Ramos (cell line): ENCODE measurements at regions not wholly inside any gene's neighbourhood (a gene's known extent, or its start where the extent isn't known, plus 50 kb on each side); places are given as distances from the start of the nearest gene placed in this dataset.

Experiments used
- in situ Hi-C: fragments of 300-500 bp; cut with MboI; formaldehyde crosslinking; loops from one replicate; pipeline ENCODE4 v1.14.3; 2022; ENCODE audit warnings: low sequenced_read_pairs; ENCODE audit not compliant: unreplicated experiment

DNA sequence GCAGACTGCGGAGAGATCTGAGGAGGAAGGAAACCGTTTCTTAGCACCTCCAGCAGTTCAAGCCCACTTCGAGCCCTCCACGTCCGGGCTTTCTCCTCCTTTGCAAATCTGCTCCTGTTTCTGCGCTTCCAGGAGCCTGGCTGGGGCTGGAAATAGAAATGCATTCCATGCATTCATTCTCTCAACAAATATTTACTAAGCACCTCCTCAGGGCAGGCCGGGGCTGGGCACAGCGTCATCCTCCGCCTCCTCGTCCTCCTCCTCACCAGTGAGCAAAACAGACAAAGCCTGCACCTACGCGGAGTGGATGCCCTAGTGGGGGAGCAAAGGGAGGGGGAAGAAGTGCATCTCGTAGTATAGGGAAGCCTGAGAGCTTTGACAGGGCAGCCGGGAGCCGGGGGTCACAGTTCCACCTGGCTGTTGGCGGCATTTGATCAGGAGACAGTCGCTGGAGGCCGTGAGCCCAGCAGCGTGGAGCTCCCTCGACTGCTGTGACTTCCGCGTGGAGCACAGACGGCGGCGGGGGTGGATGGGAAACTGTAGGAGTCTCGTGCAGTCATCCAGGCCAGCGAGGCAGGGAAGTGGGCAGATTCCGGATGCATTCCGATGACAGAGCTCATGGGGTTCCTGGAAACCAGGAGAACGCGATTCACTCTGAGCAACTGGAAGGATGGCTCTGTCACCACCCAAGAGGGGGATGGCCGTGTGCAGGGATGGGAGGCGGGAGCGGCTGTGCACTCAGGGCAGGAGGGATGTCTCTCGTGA lies 93.5 kb downstream of the SIK1 start:
- in situ Hi-C loops, result no loop called here

DNA sequence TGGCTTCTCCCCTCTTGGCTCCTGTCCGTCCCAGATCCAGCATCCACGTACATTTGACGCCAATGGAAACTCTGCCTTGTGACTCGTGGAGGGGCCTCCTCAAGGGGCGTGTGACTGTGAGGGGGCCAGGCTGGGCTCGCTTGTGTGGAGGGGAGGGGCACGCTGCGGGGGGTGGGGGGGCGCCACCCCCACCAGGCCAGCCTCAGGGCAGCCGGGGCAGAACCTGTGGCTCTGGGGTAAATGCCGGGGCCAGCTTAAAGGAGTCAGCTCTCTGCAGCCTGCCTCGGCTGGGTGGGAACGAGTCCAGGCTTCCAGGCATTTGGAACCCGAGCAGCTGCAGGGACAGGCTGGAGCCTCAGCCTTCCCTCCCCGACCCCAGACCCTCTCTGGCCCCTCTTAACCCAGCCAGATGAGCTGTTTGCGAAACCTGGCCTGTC lies 94.1 kb downstream of the SIK1 start:
- in situ Hi-C loops, result no loop called here

DNA sequence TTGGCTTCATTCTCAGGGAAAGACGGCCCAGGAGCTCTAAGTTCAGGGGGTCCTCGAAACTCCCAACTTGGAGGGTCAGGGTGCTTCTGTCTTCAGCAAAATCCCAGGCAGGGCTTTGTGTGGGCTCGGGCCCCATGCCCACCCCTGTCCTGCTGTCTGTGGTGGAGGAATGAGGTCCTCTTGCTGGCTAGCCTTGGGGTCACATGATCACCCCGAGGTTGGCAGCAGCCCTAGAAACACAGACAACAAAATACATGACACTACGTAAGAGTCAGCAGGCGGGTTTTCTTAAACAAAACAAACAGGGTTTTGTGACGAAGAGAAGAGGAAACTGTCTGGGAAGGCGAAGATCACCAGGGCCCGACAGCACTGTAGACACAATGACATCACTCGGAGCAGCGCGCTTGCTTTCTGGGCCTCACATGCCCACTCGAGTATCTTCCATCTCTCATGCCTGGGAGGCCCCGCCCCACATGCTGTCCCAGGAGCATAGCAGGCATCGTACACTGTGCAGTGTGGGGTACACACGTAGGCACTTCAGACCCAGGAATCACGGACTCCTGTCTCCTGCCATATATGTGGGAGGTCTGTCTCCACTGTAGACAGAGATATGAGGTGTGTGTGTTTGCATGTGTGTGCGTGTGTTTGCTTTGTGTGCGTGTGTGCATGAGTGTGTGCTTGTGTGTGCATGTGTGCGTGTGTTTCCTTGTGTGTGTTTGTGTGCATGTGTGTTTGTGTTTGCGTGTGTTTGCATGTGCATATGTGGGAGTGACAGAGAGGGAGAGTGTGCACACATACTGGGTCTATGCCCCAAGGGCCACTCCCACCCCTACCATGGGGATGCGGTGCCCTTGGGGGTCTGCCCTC lies 94.7 kb downstream of the SIK1 start:
- in situ Hi-C loops, result no loop called here

DNA sequence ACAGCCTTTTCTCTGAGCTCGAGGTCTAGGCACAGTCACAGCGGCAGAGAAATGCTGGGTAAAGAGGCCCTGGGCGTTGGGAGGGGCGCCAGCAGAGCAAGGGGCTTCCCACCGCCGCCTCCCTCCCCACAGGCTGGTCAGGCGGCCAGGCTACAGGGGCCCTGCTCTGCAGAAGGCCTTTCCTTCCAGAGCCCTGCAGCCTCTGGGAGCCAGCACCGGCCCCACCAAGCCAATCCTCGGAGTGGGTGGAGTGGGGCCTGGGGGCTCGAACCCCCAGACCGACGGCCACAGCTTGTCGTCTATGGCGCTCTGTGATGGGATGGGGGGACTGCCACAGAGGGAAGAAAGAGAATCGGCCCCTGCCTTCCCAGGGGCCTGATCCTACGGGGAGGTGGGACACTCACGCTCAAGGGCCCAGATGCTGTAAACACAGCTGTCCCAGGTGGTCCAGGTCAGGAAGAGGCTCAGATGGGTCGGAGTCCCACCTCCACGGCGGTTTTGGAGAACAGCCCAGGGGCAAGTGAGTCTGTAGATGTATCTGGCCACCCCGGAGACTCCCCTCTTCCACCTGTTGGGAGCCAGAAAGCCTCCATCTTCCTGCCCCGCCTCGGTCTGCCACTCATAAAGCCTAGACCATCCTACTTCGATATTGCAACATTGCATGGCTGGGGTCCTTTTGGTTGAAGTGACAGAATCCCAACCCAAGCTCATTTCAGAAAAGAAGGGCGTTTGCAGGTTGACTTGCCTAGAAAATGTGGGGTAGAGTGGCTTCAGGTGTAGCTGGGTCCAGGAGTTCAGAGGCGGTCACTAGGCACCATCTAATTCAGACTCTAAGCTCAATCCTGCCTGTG lies 95.6 kb downstream of the SIK1 start:
- in situ Hi-C loops, result no loop called here

DNA sequence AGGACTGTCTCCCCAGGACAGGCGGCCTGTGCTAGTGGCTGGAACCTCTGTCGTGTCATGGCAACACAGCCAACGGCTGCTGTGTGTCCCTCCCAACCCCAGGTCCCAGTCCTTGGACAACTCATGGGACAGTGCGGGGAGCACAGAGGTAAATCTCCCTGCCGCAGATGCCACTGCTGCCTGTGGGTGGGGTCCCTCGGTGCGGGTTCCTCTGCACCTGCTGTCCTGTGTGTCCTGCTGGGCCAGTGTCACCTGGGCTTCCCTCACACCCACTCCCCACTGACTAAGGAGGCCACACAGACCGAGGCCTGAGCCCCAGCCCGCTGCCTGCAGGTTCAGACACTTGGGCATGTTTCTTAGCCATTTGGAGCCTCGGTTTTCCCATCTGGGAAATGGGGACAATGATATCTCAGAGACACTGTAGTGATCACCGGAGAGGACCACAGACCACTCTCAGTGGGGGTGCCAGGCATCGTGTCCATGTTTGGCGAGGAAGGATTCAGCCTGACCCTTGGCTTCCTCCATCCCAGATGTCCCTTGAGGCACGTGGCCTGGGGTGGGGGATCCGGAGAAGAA lies 96.5 kb downstream of the SIK1 start:
- in situ Hi-C loops, result no loop called here

DNA sequence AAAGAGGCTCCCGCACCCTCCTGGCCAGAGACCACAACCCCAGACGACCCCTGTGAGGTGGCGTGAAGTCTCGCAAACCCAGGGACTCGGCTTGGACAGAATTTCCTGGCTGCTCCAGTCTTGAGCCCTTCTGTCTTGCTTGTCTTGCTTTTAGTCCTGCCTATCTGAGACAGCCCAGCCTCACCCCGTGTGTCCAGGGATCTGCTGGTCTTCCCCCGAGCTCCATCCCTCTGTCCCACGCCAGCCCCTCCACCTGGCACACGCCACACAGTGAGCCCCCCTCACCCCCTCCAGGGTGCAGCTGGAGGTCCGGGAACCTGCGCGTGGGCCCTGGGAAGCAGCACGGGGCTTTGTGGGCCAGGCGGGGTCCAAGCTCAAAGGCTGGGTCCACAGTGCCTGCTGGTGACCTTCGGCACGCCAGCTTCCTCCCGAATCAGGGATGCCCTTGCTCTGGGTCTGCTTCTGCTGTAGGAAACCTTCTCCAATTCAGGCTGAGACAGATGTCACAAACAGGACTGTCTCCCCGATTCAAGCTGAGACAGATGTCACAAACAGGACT lies 97.1 kb downstream of the SIK1 start:
- in situ Hi-C loops, result loop anchor here (10.0 kb wide), 1 partner anchor 315 kb away; no protein-coding TSS in a partner anchor

DNA sequence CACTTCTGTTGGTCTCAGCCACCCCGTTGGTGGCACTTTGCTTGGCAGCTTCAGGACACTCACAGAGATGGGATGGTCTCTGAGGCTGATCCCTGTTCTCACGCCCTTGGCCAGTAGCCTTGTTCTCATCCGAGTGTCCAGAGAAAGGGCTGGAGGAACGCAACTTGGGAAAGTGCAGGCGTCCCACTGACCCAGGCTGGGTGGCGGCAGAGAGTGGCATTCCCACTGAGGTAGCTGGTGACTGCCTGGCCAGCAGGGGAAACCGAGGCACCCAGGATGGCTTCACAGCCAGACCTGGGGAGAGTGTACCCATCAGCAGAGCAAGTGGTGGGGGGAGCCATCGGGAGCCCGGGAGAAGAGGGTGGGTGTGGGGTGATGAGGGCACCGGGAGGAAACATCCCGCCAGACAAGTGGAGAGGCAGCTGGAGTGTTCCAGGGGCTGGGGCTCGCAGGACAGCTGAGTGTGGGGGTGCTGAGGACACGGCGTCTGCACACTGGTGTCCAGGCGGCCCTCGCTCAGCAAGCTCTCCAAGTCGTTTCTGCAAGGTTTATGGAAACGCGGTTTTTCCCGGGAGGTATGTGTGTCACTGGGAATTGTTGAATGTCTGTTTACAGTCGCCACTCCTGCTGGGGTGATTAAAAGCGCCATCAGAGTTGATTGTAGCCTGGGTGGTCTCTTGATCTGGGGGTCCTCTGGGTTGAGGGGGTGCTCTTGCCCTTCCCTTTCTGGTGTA lies 97.8 kb downstream of the SIK1 start:
- in situ Hi-C loops, result loop anchor here (10.0 kb wide), 1 partner anchor 316 kb away; no protein-coding TSS in a partner anchor

DNA sequence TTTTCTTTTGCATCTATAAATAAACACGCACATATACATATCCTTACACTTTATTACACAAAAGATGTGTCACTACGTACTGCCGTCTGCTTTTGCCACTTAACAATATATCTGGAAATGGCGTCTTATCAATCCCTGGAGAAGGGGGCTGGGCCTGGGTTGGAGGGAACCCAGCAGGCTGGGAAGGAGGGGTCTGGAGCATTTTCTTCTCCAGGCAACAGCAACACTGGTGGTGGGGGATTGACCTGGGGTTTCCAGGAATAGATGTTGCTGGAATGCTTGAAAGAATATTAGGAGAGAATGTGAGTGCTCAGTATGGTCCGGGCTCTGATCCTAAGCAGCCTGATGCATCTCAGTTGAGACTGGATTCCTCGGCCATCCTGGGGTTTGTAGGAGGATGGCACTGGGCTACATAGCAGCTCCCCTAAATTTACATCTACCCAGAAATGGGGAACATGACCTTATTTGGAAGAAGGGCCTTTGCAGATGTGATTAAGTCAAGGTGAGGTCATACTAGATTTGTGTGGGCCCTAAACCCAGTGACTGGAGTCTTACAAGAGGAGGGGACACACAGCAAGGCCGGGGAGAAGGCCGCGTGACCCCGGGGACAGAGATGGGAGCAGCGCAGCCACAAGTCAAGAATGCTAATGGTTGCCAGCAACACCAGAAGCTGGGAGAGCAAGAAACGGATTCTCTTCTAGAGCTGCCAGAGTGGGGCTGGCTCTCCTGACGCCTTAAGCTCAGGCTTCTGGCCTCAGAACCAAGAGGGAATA lies 98.6 kb downstream of the SIK1 start:
- in situ Hi-C loops, result loop anchor here (10.0 kb wide), 1 partner anchor 316 kb away; no protein-coding TSS in a partner anchor

DNA sequence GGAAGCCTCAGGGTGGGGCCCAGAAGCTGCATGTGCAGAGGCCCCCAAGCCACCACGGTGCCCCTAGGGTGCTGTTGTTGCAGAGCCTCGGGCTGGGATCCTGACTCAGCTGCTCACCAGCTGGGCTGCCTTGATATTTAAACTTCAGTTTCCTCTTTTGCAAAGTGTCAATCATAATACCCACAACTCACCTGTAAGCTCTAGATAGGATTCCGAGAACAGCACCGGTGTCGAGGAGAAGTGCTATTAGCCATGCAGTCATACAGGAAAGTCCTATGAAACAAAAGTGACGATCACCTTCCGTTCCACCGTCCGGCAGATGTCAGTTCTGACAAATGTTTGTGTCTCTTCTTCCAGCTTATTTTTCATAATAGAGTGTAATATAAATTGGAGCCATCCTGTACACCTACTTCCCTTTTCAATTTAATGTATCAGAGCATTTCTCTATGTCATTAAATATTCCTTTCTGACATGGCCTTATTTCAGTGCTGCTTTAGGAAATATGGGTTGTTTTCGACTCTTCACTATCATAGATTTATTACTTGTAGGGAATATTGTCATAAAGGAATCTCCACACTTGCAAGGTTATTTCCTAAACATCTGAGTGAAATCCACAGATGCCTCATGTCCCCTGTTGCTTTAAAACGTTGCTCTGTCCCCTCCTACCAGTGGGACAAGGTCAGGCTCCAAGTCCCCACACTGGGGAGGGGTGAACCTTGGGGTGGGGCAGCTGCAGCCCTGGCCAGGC lies 100.8 kb downstream of the SIK1 start:
- in situ Hi-C loops, result loop anchor here (10.0 kb wide), 1 partner anchor 319 kb away; no protein-coding TSS in a partner anchor

DNA sequence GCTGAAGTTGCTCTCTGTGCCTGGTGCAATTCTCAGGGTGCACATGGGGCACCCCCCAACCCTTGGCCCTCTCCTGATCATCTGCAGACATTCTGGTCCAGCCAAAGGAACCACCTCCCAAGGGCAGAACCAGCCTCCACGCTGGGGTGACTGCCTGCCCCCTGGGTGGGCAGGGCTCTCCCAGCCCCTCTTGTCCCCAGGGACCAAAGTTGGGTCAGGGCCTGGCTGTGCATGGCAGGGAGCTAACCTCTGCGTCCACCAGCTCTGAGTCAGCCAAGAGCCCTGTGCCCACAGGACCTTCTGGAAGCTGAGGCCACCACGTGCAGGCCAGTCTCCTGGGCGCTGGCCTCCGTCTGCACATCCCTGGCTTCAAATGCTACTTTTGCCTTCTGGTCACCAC lies 101.9 kb downstream of the SIK1 start:
- in situ Hi-C loops, result loop anchor here (10.0 kb wide), 1 partner anchor 320 kb away; no protein-coding TSS in a partner anchor

DNA sequence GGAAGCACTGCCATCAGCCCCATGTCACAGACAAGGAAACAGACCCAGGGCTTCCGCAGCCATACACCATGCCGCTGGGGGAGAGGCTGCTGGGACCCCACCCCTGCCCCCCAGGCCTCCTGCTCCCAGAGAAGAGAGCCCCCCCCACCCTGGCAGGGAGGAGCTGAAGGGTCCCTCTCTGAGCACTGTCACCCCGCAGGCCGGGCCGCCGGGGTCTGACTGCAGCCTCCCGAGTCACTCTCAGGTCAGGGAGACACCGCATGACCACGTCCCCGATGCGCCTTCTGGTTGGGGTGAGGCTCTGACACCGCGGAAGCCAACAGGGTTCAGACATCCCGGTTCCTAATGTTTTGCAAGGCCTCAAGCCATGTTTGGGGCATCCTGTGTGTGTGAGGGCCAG lies 102.3 kb downstream of the SIK1 start:
- in situ Hi-C loops, result loop anchor here (10.0 kb wide), 1 partner anchor 320 kb away; no protein-coding TSS in a partner anchor

DNA sequence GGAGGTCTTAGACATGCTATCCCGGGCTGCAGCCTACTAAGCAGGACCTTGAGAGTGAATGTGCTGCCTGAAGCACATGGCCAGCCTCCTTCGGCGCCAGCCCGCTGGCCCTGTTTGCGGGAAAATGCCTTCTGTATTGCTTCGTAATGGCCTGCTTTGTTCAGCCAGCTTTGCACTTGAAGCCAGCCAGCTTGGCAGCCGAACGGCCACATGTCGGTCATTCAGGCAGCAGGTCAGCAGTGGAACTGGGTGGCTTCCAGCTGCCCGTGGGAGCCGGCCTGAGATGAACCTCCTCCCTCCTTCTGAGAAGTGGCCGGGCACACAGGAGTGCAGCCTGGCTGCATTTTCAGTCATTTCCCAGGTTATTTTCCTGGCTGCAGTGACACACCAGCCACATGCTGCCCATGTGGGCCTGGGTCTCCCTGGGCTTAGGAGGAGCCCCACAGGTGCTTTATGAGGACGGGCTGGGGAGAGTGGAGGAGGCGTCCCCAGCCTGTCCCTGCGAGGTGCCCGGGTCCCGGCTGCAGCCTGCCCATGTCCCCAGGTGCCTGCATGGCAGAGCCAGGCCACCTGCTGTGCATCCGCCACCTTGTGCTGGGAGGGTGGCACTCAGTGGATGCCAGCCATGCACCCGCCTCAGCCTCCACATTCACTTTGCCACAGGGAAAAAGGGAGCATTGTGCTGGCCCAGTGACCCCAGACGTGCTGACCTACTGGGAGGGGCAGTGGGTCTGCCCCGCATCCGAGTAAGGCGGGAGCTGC lies 103.5 kb downstream of the SIK1 start:
- in situ Hi-C loops, result loop anchor here (10.0 kb wide), 1 partner anchor 321 kb away; no protein-coding TSS in a partner anchor

DNA sequence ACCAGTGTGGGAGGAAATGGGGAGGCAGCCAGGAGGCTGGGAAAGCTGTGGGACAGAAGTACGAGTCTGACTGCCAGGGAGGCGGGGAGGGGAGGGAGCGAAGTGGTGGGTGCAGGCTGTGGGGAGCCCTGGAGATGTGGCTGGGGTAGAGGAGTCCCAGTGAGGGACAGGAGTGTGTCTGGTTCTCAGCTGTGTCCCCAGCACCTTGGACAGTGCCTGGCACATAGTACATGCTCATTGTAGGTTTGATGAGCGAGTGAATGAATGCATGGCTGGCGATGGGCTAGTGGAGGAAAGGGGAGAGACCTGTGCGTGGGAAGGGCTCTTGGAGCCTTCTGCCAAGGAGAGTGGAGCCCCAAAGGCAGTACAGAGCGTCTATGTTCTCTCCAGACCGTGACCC lies 104.1 kb downstream of the SIK1 start:
- in situ Hi-C loops, result loop anchor here (10.0 kb wide), 1 partner anchor 322 kb away; no protein-coding TSS in a partner anchor

DNA sequence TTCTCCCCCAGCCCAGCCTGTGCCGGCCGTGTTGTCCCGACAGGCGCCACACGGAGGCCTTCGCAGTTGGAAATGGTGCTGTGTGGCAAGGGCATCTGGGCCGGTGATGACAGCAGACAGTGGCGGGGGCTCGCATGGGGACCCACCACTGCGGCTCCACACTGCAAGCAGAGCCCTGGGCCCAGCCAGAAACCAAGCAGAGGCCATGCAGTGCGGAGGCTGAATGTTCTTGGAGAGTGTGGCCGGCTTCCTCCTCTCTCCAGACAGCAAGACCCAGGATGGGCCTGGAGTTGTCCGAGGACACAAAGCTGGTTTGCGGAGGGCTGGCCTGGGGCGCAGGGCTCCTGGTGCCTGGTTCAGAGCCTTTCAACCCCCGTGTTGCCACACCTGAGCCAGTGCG lies 104.6 kb downstream of the SIK1 start:
- in situ Hi-C loops, result loop anchor here (10.0 kb wide), 1 partner anchor 322 kb away; no protein-coding TSS in a partner anchor

DNA sequence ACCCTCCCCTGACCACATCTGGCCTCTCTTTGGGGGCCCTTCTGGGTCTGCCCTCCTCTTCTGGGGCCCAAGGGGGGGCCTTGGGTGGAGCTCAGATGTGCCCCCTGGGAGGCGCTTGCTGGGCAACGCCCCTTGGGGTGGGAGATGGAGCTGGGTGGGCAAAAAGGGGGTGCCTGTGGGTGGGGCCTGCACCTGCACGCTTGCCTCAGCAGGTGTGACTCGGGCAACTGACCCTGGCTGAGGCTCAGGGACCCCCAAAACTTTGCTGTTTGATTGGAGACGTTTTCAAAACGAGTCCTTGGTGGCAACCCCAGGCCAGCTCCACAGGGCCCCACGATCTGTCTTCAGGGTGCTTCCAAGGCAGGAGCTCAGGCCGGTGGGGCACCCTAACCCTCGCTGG lies 105.3 kb downstream of the SIK1 start:
- in situ Hi-C loops, result loop anchor here (10.0 kb wide), 1 partner anchor 323 kb away; no protein-coding TSS in a partner anchor

DNA sequence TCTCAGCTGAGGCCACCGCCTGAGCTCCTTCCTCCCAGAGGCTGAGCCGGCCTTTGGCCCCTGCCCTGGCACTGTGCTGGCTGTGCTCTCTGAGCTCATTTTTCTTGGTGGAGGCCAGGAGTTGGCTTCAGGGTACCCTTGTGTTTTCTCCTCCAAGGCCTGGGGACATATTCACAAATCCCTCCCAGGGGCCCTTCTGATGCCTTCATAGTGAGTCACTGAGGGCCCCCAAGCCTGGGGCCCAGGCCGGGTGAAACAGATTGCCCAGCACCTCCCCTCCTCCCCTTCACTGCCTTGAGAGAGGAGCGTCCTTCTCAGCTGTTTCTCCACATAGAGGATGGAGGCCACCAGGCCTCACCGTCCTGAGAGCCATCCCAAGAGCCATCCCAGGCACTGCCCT lies 105.8 kb downstream of the SIK1 start:
- in situ Hi-C loops, result loop anchor here (10.0 kb wide), 1 partner anchor 324 kb away; no protein-coding TSS in a partner anchor
